Testis (tissue), 2 donors: ENCODE measurements at regions not wholly inside any gene's neighbourhood (a gene's known extent, or its start where the extent isn't known, plus 50 kb on each side); places are given as distances from the start of the nearest gene placed in this dataset.

Source experiments
- POLR2A ChIP-seq: fragments of 450-650 bp; IDR thresholded peaks from one replicate; pipeline ENCODE4 v1.6.1; 2017; ENCODE audit warnings: antibody characterized with exemption, mild to moderate bottlenecking, moderate library complexity
- TF ChIP-seq, protein P1 (sequence below), 3 experiments: fragments of 450-650 bp in 2 of 3; fragments of 200-600 bp in 1 of 3; sonication (generic) in 1 of 3; IDR thresholded peaks; one replicate each; pipeline ENCODE4 v1.5.1; 2016 to 2019; ENCODE audit warnings: antibody characterized with exemption in 3 of 3, mild to moderate bottlenecking in 2 of 3, moderate library complexity in 1 of 3

DNA sequence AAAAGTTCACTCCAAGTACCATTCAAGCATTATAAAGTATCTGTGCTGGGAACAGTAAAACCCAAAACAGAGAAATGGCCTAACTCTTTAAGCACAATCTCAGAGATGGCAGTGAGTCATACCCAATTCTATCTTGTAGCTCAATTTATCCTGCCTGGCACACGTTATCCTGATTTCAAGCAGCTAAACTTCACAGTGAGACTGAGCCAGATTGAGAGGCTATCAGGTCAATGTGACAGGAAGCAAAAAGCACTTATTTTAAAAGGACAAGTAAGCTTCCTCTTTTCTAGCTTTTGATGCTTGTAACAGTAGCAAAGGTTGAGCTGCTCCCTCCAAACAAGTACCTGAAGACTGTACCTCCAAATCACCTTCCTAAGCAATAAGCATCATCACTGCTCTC is 324.9 kb downstream of the NAF1 start:
- TF ChIP-seq, protein P1, sequence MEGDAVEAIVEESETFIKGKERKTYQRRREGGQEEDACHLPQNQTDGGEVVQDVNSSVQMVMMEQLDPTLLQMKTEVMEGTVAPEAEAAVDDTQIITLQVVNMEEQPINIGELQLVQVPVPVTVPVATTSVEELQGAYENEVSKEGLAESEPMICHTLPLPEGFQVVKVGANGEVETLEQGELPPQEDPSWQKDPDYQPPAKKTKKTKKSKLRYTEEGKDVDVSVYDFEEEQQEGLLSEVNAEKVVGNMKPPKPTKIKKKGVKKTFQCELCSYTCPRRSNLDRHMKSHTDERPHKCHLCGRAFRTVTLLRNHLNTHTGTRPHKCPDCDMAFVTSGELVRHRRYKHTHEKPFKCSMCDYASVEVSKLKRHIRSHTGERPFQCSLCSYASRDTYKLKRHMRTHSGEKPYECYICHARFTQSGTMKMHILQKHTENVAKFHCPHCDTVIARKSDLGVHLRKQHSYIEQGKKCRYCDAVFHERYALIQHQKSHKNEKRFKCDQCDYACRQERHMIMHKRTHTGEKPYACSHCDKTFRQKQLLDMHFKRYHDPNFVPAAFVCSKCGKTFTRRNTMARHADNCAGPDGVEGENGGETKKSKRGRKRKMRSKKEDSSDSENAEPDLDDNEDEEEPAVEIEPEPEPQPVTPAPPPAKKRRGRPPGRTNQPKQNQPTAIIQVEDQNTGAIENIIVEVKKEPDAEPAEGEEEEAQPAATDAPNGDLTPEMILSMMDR (IDR thresholded peaks at IDR 0.05), result no peak
- TF ChIP-seq POLR2A, result no peak
